ENCODE measurements at regions not wholly inside any gene's neighbourhood (a gene's known extent, or its start where the extent isn't known, plus 50 kb on each side); places are given as distances from the start of the nearest gene placed in this dataset.

DNA sequence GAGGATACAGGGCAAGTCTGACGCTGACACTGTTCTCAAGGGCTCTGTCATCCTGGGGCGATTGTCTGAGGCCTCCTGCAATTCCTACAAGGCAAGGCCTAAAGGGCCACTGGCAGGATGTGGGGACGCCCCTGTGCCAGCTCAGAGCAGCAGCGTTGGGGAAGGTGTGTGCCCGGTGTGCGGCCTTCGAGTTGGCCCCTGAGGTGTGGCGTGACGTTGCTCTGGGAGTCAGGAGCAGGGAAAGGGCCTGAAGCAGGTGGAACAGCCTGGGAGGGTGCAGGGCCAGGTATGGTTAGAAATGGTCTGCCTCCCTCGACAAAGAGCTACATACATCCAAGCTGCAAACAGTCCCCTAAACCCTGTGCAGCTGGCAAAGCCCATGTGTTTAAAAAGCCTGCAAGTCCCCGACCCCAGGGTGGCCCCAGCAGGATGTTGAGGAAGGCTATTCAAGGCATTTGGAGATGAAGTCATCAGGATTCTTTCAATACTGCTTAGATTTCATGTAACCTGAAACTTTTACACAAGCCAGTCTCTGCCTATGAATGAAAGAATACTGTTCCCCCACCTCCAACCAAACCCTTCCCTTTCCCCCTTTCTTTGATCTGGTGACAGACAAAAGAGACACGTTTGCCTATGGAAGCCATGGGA, 142.5 kb upstream of the TNS3 start:
- Histone ChIP-seq H2AFZ (ENCODE audit: low read depth, low read length) (no peak overlapping the region), H3K27me3 (ENCODE audit: insufficient read depth, low read length) (no peaks in the 10 kb centered on the region)

GRCh38 chr7:47722126-47722525, 140.2 kb upstream of the TNS3 start:
- no peaks in the 10 kb centered on the region for H3K9me3 ChIP-seq (ENCODE audit: low read length)
- no peaks in the 10 kb centered on the region for H3K36me3 ChIP-seq (ENCODE audit: insufficient read depth, low read length)
- H2AFZ ChIP-seq (ENCODE audit: low read depth, low read length) = no peak overlapping the region
- H3K4me1 ChIP-seq (ENCODE audit: insufficient read depth, low read length) = peaks cover 12% of the 10 kb centered on the region
- H3K4me3 ChIP-seq (ENCODE audit: low read length) = no peak overlapping the region
- H3K27me3 ChIP-seq (ENCODE audit: insufficient read depth, low read length) = no peaks in the 10 kb centered on the region

More for the DNA sequence above, 142.5 kb upstream of the TNS3 start:
- H3K4me1 ChIP-seq (ENCODE audit: insufficient read depth, low read length) = peaks cover 12% of the 10 kb centered on the region
- H3K4me3 ChIP-seq (ENCODE audit: low read length) = no peak overlapping the region
- no peaks in the 10 kb centered on the region for H3K9me3 ChIP-seq (ENCODE audit: low read length)
- H3K36me3 ChIP-seq (ENCODE audit: insufficient read depth, low read length) = no peaks in the 10 kb centered on the region

- Histone ChIP-seq H3K4me1 (ENCODE audit: insufficient read depth, low read length) (peaks cover 12% of the 10 kb centered on the region), H3K27me3 (ENCODE audit: insufficient read depth, low read length) (no peaks in the 10 kb centered on the region), H3K36me3 (ENCODE audit: insufficient read depth, low read length) (no peaks in the 10 kb centered on the region), H3K4me3 (ENCODE audit: low read length) (no peak overlapping the region), H3K9me3 (ENCODE audit: low read length) (no peaks in the 10 kb centered on the region), H2AFZ (ENCODE audit: low read depth, low read length) (no peak overlapping the region)
These were observed 139.8 kb upstream of the TNS3 start for GRCh38 chr7:47721670-47722069.

- no peaks in the 10 kb centered on the region for H3K36me3 ChIP-seq (ENCODE audit: insufficient read depth, low read length)
- H3K27me3 ChIP-seq (ENCODE audit: insufficient read depth, low read length) = no peaks in the 10 kb centered on the region
- peaks cover 12% of the 10 kb centered on the region for H3K4me1 ChIP-seq (ENCODE audit: insufficient read depth, low read length)
- no peaks in the 10 kb centered on the region for H3K9me3 ChIP-seq (ENCODE audit: low read length)
- H3K4me3 ChIP-seq (ENCODE audit: low read length) = no peak overlapping the region
- H2AFZ ChIP-seq (ENCODE audit: low read depth, low read length) = no peak overlapping the region
These were observed 139.0 kb upstream of the TNS3 start for GRCh38 chr7:47720907-47721244.

DNA sequence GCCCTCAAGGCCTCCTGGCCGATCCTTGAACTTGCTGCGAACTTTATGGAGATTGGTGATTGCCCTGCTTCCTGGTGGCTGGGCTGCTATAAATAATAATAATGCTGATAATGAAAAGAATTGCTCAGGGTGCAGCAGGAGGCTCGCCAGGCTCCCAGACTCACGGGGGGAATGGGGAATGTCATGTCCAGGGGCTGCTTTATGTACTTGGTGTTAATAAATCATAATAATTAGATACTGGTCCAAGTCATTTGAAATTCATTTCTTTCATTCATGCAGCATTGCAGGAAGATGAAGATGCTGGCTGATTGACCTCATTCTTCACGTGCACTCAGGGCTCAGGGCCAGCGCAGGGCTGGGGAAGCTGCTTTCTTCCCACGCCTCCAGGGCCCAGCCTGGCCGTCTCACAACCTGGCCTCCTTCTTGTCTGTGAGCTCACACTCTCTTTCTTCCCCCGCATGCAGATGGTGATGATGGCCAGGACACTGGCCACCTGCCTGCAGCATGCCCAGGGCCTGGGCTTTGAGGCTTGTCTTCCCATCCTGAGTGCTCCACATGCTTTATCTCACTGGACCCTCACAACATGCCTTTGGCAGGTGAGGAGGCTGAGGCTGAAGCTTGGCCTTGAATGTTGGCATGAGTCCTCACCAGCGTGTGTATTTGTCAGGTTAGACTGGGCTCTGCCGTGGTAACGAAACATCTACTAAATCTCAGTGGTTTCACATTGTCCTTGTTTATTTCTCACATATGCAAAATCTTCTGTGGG, 138.4 kb upstream of the TNS3 start:
- Histone ChIP-seq H3K27me3 (ENCODE audit: insufficient read depth, low read length) (no peaks in the 10 kb centered on the region), H2AFZ (ENCODE audit: low read depth, low read length) (no peak overlapping the region), H3K36me3 (ENCODE audit: insufficient read depth, low read length) (no peaks in the 10 kb centered on the region), H3K4me1 (ENCODE audit: insufficient read depth, low read length) (peaks cover 12% of the 10 kb centered on the region), H3K9me3 (ENCODE audit: low read length) (no peaks in the 10 kb centered on the region), H3K4me3 (ENCODE audit: low read length) (no peak overlapping the region)

GRCh38 chr7:47719675-47720074, 137.8 kb upstream of the TNS3 start:
- no peaks in the 10 kb centered on the region for H3K27me3 ChIP-seq (ENCODE audit: insufficient read depth, low read length)
- H2AFZ ChIP-seq (ENCODE audit: low read depth, low read length) = no peak overlapping the region
- no peaks in the 10 kb centered on the region for H3K9me3 ChIP-seq (ENCODE audit: low read length)
- no peak overlapping the region for H3K4me3 ChIP-seq (ENCODE audit: low read length)
- peaks cover 7% of the 10 kb centered on the region for H3K4me1 ChIP-seq (ENCODE audit: insufficient read depth, low read length)
- no peaks in the 10 kb centered on the region for H3K36me3 ChIP-seq (ENCODE audit: insufficient read depth, low read length)

DNA sequence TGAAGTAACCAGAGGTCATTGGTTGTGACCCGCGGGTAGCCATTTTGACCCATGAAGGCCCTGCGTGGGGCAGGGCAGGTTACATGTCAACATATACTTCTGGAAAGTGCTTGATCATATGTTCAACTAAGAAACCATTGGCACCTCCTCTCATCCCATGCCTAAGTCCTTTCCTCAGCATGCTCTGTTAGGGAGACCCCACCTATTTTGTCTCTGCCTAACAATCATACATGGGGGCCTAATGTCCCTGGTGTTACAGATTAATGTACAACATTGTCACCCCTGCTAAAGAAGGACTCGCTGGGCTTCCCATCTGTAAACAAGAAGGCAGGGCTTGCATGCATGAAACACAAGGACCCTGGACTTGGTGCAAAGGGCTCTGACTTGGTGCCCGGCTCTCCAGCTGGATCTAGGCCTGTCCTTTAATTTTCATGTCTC, 133.7 kb upstream of the TNS3 start:
- H3K9me3 ChIP-seq (ENCODE audit: low read length) = no peaks in the 10 kb centered on the region
- no peaks in the 10 kb centered on the region for H3K36me3 ChIP-seq (ENCODE audit: insufficient read depth, low read length)
- H3K27me3 ChIP-seq (ENCODE audit: insufficient read depth, low read length) = no peaks in the 10 kb centered on the region
- H2AFZ ChIP-seq (ENCODE audit: low read depth, low read length) = no peak overlapping the region
- no peak overlapping the region for H3K4me3 ChIP-seq (ENCODE audit: low read length)
- H3K4me1 ChIP-seq (ENCODE audit: insufficient read depth, low read length) = no peaks in the 10 kb centered on the region

- no peaks in the 10 kb centered on the region for H3K36me3 ChIP-seq (ENCODE audit: insufficient read depth, low read length)
- H3K4me1 ChIP-seq (ENCODE audit: insufficient read depth, low read length) = no peaks in the 10 kb centered on the region
- no peaks in the 10 kb centered on the region for H3K9me3 ChIP-seq (ENCODE audit: low read length)
- H3K27me3 ChIP-seq (ENCODE audit: insufficient read depth, low read length) = no peaks in the 10 kb centered on the region
- no peak overlapping the region for H3K4me3 ChIP-seq (ENCODE audit: low read length)
- no peak overlapping the region for H2AFZ ChIP-seq (ENCODE audit: low read depth, low read length)
These were observed 133.0 kb upstream of the TNS3 start for GRCh38 chr7:47714669-47715607.

- Histone ChIP-seq H3K9me3 (ENCODE audit: low read length) (no peaks in the 10 kb centered on the region), H3K4me1 (ENCODE audit: insufficient read depth, low read length) (no peaks in the 10 kb centered on the region), H2AFZ (ENCODE audit: low read depth, low read length) (no peak overlapping the region), H3K27me3 (ENCODE audit: insufficient read depth, low read length) (no peaks in the 10 kb centered on the region), H3K36me3 (ENCODE audit: insufficient read depth, low read length) (no peaks in the 10 kb centered on the region), H3K4me3 (ENCODE audit: low read length) (no peak overlapping the region)
These were observed 131.7 kb upstream of the TNS3 start for GRCh38 chr7:47713595-47713994.

- Histone ChIP-seq H3K9me3 (ENCODE audit: low read length) (no peaks in the 10 kb centered on the region), H3K4me3 (ENCODE audit: low read length) (no peak overlapping the region), H3K27me3 (ENCODE audit: insufficient read depth, low read length) (no peaks in the 10 kb centered on the region), H3K36me3 (ENCODE audit: insufficient read depth, low read length) (no peaks in the 10 kb centered on the region), H3K4me1 (ENCODE audit: insufficient read depth, low read length) (no peaks in the 10 kb centered on the region), H2AFZ (ENCODE audit: low read depth, low read length) (no peak overlapping the region)
These were observed 130.5 kb upstream of the TNS3 start for GRCh38 chr7:47712416-47712815.

DNA sequence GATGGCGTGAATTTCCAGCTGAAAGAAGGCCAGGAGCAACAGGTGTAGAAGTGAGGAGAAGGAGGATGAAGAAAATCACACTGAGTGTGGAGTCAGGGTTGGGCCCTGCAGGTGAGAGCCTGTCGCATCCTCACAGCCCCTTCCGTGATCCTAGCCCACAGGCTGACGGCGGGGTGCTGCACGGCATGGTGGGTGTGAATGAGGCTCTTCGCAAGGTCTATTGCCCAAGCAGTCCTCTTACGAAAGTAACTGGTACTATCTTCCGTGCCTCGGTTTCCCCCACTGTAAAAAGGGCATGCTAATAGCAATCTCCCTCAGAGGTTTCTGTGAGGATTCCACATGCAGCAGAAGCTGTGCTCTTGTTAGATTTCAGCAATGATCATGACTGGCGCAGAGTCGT, 129.9 kb upstream of the TNS3 start:
- Histone ChIP-seq H3K9me3 (ENCODE audit: low read length) (no peaks in the 10 kb centered on the region), H3K4me1 (ENCODE audit: insufficient read depth, low read length) (no peaks in the 10 kb centered on the region), H3K27me3 (ENCODE audit: insufficient read depth, low read length) (no peaks in the 10 kb centered on the region), H2AFZ (ENCODE audit: low read depth, low read length) (no peak overlapping the region), H3K4me3 (ENCODE audit: low read length) (no peak overlapping the region), H3K36me3 (ENCODE audit: insufficient read depth, low read length) (no peaks in the 10 kb centered on the region)

DNA sequence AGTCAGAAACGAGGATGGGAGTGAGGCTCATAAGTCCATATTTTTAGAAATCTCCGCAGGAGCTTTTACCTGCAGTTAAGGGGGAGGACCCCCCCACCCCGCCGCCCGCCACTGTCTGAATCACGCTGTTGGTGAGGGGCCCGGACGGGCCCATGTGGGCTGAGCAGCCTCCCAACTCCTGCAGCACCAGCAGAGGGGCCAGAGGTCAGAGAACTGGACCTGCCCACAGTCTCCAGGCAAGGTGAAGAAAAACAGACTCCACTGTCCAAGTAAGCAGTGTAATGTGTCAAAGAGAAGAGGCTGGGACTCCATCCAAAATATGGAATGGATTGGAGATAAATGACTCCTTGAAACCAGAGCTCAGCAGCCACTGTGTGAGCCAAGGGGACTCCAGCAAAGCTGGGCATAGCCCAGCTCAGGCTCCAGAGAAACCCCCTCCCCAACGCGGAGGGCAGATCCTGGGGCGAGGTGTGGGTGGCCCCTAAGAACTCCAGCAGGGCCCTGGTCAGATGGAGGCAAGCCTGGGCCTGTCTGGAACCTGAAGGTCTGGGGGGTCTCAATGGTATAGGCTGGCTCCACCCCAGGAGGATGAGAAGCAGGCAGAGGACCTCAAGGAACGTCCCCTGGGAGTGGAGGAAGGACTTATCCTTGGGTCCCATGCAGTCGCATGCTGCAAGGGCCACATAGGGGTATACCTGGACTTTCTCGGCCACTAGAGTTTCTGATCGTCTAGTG, 128.5 kb upstream of the TNS3 start:
- Histone ChIP-seq H2AFZ (ENCODE audit: low read depth, low read length) (no peak overlapping the region), H3K27me3 (ENCODE audit: insufficient read depth, low read length) (no peaks in the 10 kb centered on the region), H3K9me3 (ENCODE audit: low read length) (no peaks in the 10 kb centered on the region), H3K4me3 (ENCODE audit: low read length) (no peak overlapping the region), H3K36me3 (ENCODE audit: insufficient read depth, low read length) (no peaks in the 10 kb centered on the region), H3K4me1 (ENCODE audit: insufficient read depth, low read length) (no peaks in the 10 kb centered on the region)
